Duodenal mucosa (tissue), 2 donors: ENCODE measurements at regions not wholly inside any gene's neighbourhood (a gene's known extent, or its start where the extent isn't known, plus 50 kb on each side); places are given as distances from the start of the nearest gene placed in this dataset.

Source experiments
- H3K27ac ChIP-seq: one replicate; pipeline ENCODE4 v1.7.0; 2013; ENCODE audit warnings: low read depth, low read length
- H3K27me3 ChIP-seq, 2 donors: one replicate each; pipeline ENCODE4 v1.7.0; 2013; ENCODE audit warnings: low read length in 2 of 2, control low read depth in 1 of 2; ENCODE audit not compliant: insufficient read depth in 2 of 2, control insufficient read depth in 1 of 2
- H3K36me3 ChIP-seq, 2 donors: one replicate each; pipeline ENCODE4 v1.7.0; 2013; ENCODE audit warnings: low read length in 2 of 2, control low read depth in 1 of 2; ENCODE audit not compliant: insufficient read depth in 2 of 2, control insufficient read depth in 1 of 2
- H3K4me1 ChIP-seq, 2 donors: one replicate each; pipeline ENCODE4 v1.7.0; 2013; ENCODE audit warnings: low read length in 2 of 2, control low read depth in 1 of 2; ENCODE audit not compliant: insufficient read depth in 2 of 2, control insufficient read depth in 1 of 2
- H3K4me3 ChIP-seq, 2 donors: one replicate each; pipeline ENCODE4 v1.7.0; 2013; ENCODE audit warnings: low read length in 2 of 2, low read depth in 1 of 2
- H3K9ac ChIP-seq, 2 donors: one replicate each; pipeline ENCODE4 v1.7.0; 2013; ENCODE audit warnings: low read length in 2 of 2, low read depth in 1 of 2
- H3K9me3 ChIP-seq, 2 donors: one replicate each; pipeline ENCODE4 v1.7.0; 2013; ENCODE audit warnings: low read length in 2 of 2, control low read depth in 1 of 2; ENCODE audit not compliant: control insufficient read depth in 1 of 2

- Histone ChIP-seq H3K4me3 (no peak overlapping the region), H3K27me3 (peaks cover 0 to 3% of the 10 kb centered on the region in 2 donors), H3K9ac (no peak overlapping the region), H3K9me3 (peaks cover under 1 to 1% of the 10 kb centered on the region in 2 donors), H3K27ac (no peak overlapping the region), H3K4me1 (no peaks in the 10 kb centered on the region), H3K36me3 (no peaks in the 10 kb centered on the region)
Observed at GRCh38 chr2:120415060-120415459, 69.1 kb downstream of the INHBB start.

- Histone ChIP-seq H3K36me3 (no peaks in the 10 kb centered on the region), H3K4me1 (no peaks in the 10 kb centered on the region), H3K9me3 (no peaks in the 10 kb centered on the region), H3K4me3 (no peak overlapping the region), H3K27ac (no peak overlapping the region), H3K9ac (no peak overlapping the region), H3K27me3 (peaks cover 0 to 3% of the 10 kb centered on the region in 2 donors)
Observed at GRCh38 chr2:120415728-120416509, 70.0 kb downstream of the INHBB start.

- no peak overlapping the region for H3K27ac ChIP-seq
- no peaks in the 10 kb centered on the region for H3K36me3 ChIP-seq
- peaks cover 2 to 3% of the 10 kb centered on the region in 2 donors for H3K27me3 ChIP-seq
- H3K4me1 ChIP-seq = no peaks in the 10 kb centered on the region
- no peaks in the 10 kb centered on the region for H3K9me3 ChIP-seq
- no peak overlapping the region for H3K9ac ChIP-seq
- no peak overlapping the region for H3K4me3 ChIP-seq
Observed at GRCh38 chr2:120418174-120418787, 72.3 kb downstream of the INHBB start.

- Histone ChIP-seq H3K4me3 (no peak overlapping the region), H3K36me3 (no peaks in the 10 kb centered on the region), H3K9ac (no peak overlapping the region), H3K27me3 (peaks cover 3 to 6% of the 10 kb centered on the region in 2 donors), H3K4me1 (no peaks in the 10 kb centered on the region), H3K9me3 (no peaks in the 10 kb centered on the region), H3K27ac (no peak overlapping the region)
Observed at GRCh38 chr2:120419073-120419472, 73.1 kb downstream of the INHBB start.

GRCh38 chr2:120419955-120420354 is 74.0 kb downstream of the INHBB start:
- Histone ChIP-seq H3K9me3 (no peaks in the 10 kb centered on the region), H3K27me3 (peaks cover 3 to 6% of the 10 kb centered on the region in 2 donors), H3K9ac (no peak overlapping the region), H3K4me1 (no peaks in the 10 kb centered on the region), H3K27ac (no peak overlapping the region), H3K4me3 (no peak overlapping the region), H3K36me3 (no peaks in the 10 kb centered on the region)

GRCh38 chr2:120421126-120421829 is 75.3 kb downstream of the INHBB start:
- H3K27me3 ChIP-seq = peaks cover 3 to 6% of the 10 kb centered on the region in 2 donors
- no peaks in the 10 kb centered on the region for H3K9me3 ChIP-seq
- H3K36me3 ChIP-seq = no peaks in the 10 kb centered on the region
- no peak overlapping the region for H3K9ac ChIP-seq
- H3K27ac ChIP-seq = no peak overlapping the region
- no peaks in the 10 kb centered on the region for H3K4me1 ChIP-seq
- no peak overlapping the region for H3K4me3 ChIP-seq

- no peaks in the 10 kb centered on the region for H3K4me1 ChIP-seq
- no peak overlapping the region for H3K4me3 ChIP-seq
- H3K9ac ChIP-seq = no peak overlapping the region
- H3K27me3 ChIP-seq = peaks cover 3 to 6% of the 10 kb centered on the region in 2 donors
- no peaks in the 10 kb centered on the region for H3K36me3 ChIP-seq
- H3K9me3 ChIP-seq = no peaks in the 10 kb centered on the region
- no peak overlapping the region for H3K27ac ChIP-seq
Observed at GRCh38 chr2:120421830-120422175, 75.9 kb downstream of the INHBB start.

GRCh38 chr2:120422465-120423160 is 76.7 kb downstream of the INHBB start:
- H3K27ac ChIP-seq = no peak overlapping the region
- no peaks in the 10 kb centered on the region for H3K36me3 ChIP-seq
- peaks cover 3 to 6% of the 10 kb centered on the region in 2 donors for H3K27me3 ChIP-seq
- H3K4me3 ChIP-seq = no peak overlapping the region
- no peaks in the 10 kb centered on the region for H3K4me1 ChIP-seq
- no peak overlapping the region for H3K9ac ChIP-seq
- H3K9me3 ChIP-seq = no peaks in the 10 kb centered on the region

GRCh38 chr2:120423167-120423943 is 77.4 kb downstream of the INHBB start:
- H3K27me3 ChIP-seq = peaks cover 2 to 6% of the 10 kb centered on the region in 2 donors
- no peak overlapping the region for H3K9ac ChIP-seq
- no peak overlapping the region for H3K27ac ChIP-seq
- no peak overlapping the region for H3K4me3 ChIP-seq
- no peaks in the 10 kb centered on the region for H3K36me3 ChIP-seq
- no peaks in the 10 kb centered on the region for H3K9me3 ChIP-seq
- H3K4me1 ChIP-seq = no peaks in the 10 kb centered on the region
